ENCODE measurements at regions not wholly inside any gene's neighbourhood (a gene's known extent, or its start where the extent isn't known, plus 50 kb on each side); places are given as distances from the start of the nearest gene placed in this dataset.

DNA sequence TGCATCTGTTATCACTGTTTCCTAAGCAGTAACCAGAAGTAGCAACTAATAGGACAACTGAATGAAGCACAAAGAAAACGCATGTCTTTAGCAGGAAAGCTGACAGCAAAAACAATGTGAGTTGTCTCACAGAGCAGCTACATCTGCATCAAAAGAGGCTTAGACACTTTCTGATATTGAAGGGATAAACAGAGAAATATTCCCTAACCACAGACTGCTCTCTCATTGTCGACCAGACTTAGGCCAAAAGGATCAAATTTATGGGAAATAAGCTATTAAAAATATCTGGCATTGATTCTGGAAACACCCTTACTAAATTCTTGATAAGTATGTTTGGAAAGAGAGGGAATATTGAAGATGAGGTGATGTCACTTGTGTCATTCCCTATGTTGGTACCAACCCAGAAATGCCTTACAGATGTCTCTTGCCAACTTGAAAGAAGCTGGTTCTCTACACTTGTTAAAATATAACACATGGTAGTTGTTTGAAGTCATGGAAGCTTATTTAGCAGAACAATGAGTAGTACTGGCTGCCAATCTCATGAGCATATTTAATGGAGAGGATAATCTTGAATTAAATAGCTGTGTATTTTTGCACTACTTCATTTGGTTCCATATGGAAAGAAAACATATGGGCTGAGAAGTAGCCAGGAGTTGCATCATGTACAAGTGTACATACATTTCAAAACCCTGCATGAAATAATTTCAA is 929.3 kb upstream of the MAN1A1 start:
- TF ChIP-seq, protein P1, sequence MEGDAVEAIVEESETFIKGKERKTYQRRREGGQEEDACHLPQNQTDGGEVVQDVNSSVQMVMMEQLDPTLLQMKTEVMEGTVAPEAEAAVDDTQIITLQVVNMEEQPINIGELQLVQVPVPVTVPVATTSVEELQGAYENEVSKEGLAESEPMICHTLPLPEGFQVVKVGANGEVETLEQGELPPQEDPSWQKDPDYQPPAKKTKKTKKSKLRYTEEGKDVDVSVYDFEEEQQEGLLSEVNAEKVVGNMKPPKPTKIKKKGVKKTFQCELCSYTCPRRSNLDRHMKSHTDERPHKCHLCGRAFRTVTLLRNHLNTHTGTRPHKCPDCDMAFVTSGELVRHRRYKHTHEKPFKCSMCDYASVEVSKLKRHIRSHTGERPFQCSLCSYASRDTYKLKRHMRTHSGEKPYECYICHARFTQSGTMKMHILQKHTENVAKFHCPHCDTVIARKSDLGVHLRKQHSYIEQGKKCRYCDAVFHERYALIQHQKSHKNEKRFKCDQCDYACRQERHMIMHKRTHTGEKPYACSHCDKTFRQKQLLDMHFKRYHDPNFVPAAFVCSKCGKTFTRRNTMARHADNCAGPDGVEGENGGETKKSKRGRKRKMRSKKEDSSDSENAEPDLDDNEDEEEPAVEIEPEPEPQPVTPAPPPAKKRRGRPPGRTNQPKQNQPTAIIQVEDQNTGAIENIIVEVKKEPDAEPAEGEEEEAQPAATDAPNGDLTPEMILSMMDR (conservative IDR thresholded peaks at IDR 0.05; ENCODE audit: low read depth, low read length): no peak
- TF ChIP-seq POLR2A (IDR thresholded peaks at IDR 0.05; ENCODE audit: low read depth, low read length) (no peak), CEBPB (IDR thresholded peaks at IDR 0.05; ENCODE audit: low read depth, low read length) (no peak), FOS (IDR thresholded peaks at IDR 0.05; ENCODE audit: low read depth, low read length) (no peak), RAD21 (IDR thresholded peaks at IDR 0.05; ENCODE audit: low read length) (no peak), RCOR1 (IDR thresholded peaks at IDR 0.05; ENCODE audit: insufficient replicate concordance, low read length) (no peak), CHD1 (IDR thresholded peaks at IDR 0.05; ENCODE audit: low read depth, low read length) (no peak), MAFK (IDR thresholded peaks at IDR 0.05; ENCODE audit: low read depth, low read length) (no peak), NFE2L2 (IDR thresholded peaks at IDR 0.05; ENCODE audit: low read depth, low read length) (no peak), BHLHE40 (IDR thresholded peaks at IDR 0.05; ENCODE audit: low read depth, low read length) (no peak)
- TF ChIP-seq, protein P2, sequence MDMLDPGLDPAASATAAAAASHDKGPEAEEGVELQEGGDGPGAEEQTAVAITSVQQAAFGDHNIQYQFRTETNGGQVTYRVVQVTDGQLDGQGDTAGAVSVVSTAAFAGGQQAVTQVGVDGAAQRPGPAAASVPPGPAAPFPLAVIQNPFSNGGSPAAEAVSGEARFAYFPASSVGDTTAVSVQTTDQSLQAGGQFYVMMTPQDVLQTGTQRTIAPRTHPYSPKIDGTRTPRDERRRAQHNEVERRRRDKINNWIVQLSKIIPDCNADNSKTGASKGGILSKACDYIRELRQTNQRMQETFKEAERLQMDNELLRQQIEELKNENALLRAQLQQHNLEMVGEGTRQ (IDR thresholded peaks at IDR 0.05; ENCODE audit: low read depth, low read length): no peak

Data from IMR-90 (cell line).